HPDE6-E6E7 (cell line): ENCODE measurements at regions not wholly inside any gene's neighbourhood (a gene's known extent, or its start where the extent isn't known, plus 50 kb on each side); places are given as distances from the start of the nearest gene placed in this dataset.

ENCODE experiments used
- DNase-seq: peaks from one replicate; pipeline ENCODE4 v3.0.0; 2011; ENCODE audit warnings: missing footprints; ENCODE audit errors: extremely low spot score

GRCh38 chr12:75908961-75909605, 122.5 kb downstream of the PHLDA1 start:
- DNase-seq, result no peak

DNA sequence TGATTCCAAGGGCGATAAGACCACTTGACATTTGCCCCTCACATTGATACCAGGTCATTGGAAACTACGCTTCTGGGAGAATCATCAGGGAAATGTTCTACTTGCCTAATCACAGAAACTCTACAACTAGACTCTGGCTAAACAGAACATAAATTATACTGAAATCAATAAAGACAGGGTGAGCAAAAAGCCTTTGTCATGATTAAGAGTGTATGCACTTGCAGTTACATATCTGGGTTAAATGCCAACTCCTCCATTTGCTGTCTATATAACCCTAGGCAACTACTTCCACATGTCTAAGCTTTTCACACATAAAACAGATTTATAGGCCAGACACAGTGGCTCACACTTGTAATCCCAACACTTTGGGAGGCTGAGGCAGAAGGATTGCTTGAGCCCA, 125.7 kb downstream of the PHLDA1 start:
- no peak for DNase-seq

GRCh38 chr12:75900781-75901254, 130.8 kb downstream of the PHLDA1 start:
- DNase-seq, result no peak

DNA sequence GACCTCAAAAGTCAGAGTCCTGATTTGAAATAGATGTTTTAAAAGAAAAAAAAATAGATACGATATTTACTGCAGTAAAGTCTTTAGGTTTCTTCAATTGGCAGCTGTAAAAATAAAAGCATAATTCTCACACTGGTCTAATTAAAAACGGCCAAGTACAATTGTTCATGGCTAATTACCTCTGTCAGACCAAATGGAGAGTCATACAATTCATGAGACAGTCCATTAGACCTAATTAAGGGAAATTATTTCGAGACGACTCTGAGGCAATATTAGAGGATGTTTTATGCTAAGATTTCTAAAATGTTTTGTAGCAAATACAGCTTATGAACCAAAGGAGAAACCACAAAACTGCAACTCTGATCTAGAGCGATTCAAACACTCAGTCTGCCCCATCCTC, 131.3 kb downstream of the PHLDA1 start:
- no peak for DNase-seq

DNA sequence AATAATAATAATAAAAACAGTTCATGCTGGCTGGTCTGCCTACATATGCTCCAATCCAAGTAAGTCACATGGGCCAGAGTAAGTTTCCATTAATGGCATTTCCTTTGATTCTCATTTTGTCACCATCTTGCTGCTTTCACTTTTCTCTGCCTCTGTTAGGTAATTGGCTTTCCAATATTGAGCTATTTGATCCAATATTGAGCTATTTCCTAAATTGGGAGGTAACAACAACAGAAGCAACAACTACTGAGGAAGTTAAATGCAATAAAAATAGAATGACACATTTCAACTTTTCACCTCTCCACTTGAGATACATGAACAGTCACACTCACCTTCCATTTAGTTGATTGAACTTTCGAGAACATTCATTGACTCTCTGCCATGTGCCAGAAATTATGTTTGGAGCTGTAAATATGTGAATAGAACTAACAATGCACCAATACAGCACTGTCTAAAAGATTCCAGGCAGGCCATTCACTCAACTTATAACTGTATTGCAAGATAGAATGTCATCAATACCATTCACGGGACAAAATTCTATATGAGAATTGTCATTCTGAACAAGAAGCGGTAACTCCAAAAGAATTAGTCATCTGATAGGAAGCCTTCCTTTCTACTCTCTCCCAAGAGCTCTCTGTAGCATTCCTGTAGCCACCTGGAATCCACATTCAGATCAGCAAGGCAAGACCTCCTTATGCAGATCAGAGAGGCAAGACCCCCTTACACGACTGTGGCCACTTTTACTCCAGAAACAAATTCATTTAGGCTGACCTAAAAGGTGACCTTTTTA, 136.4 kb downstream of the PHLDA1 start:
- no peak for DNase-seq

DNA sequence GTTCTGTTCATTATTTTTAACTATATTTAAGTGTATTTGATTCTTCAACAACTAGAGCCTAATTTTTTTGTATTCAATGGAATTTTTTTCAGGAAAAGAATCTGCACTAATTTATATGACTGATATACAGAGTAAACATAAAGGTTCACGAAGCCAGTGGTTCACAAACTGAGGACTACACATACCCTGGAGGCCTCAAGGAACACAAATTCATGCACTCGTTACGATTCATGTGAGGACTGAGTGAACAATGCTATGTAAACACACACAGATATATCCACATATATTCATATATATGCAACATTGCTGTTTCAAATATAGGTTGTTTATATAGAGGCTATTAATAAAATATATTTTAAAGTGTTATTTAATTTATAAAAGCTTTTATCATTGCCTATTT, 137.8 kb downstream of the PHLDA1 start:
- no peak for DNase-seq

DNA sequence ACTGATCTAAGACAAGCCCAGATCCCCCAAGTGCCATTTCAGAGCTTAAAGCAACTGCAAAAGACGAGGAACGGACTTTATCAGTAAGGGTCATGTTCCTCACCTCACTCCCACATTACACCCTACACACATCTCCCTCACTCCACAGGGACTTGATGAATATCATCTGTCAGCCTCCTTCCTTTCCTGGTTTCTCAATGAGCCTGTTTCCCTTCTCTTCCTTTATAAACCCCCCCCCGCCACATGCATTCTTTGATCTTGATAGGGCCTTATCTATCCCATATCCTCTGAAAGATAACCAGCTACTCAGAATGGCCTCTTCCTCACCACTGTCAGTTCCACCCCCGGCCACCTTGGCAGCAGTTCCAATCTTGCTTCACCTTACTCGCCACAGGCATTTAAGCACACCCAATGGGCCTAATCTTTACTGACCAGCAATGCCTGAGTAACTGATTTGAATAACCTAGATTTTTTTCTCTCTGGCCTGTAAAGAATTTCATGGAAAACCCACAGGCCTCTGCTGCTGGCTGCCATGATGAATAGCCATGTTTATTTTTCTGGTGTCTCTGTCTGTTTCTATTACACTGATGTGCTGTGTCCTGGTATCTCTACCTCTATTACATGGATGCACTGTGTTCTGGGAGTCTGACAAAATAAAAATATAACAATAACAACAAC, 138.7 kb downstream of the PHLDA1 start:
- no peak for DNase-seq

GRCh38 chr12:75891072-75891471, 140.5 kb downstream of the PHLDA1 start:
- no peak for DNase-seq

DNA sequence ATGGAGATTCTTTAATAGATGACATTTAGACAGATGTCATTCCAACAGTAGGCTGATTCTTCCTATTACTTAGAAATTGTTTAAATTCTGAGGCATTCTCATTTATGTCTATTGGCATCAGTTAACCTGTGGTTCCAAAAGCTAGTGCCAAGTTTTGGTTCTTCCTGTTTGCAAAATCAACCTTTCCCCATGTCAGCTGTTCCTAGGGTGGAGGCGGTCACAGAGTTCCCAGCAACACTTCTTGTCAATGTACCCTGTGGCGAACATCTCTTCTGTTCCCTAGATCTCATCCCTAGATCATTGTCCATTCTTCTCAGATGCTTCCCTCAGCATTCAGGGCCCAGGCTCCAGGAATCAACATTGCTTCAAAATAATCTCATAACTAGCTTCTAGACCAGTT, 140.9 kb downstream of the PHLDA1 start:
- DNase-seq, result no peak

GRCh38 chr12:75890141-75890540, 141.4 kb downstream of the PHLDA1 start:
- no peak for DNase-seq

DNA sequence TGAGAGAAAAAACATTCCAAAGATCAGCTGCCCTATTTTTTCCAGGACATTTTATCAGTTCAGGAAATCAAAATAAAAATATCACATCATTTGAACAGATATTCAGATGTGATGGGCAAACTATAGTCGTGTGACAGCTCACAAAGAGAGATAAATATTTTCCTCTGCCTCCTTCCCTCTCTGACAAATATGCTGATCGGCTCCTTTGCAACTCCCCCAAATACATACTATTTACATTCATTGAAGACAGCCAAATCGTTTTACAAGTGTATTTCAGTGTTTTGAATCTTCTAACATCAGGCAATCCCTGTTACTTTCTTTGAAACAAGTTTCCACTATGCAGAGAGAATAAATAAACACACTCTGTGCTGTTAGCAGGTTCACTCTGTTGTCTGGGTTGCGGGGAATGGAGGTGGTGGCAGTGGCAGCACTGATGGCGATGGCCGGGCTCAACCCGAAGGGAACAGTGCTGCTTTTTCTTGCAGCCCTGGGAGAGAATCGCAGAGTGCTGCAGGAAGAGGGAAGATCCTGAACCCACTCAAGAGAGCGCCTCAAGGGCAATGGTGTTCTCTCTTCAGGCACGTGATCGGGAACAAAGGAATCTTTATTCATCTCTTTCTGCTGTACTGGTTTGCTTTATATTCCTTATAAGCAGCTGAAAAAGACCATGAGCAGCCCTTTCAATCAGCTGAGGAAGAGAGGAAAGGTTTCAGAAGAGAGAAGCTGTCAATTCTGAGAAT, 142.5 kb downstream of the PHLDA1 start:
- DNase-seq, result no peak

GRCh38 chr12:75888399-75888798, 143.2 kb downstream of the PHLDA1 start:
- no peak for DNase-seq

DNA sequence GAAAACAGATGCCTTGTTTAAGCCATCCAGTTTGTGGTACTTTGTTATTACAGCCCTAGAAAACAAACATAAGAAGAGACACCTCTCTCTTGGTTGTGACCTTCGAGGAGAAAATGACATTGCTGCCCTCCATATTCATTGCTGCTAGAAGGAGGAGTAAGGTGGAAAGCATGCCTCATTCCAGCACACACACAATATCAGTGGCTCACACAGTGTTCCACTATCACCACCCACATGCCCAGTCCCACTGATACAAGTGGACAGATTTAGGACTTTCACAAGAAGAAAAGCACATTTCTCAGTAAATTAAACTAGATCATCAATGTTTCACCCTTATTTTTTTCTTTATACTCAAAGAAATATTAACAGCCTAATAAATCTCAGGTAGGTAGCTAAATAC, 143.6 kb downstream of the PHLDA1 start:
- DNase-seq, result no peak

GRCh38 chr12:75884465-75884985, 147.1 kb downstream of the PHLDA1 start:
- no peak for DNase-seq

GRCh38 chr12:75883241-75883640, 148.3 kb downstream of the PHLDA1 start:
- DNase-seq, result no peak

DNA sequence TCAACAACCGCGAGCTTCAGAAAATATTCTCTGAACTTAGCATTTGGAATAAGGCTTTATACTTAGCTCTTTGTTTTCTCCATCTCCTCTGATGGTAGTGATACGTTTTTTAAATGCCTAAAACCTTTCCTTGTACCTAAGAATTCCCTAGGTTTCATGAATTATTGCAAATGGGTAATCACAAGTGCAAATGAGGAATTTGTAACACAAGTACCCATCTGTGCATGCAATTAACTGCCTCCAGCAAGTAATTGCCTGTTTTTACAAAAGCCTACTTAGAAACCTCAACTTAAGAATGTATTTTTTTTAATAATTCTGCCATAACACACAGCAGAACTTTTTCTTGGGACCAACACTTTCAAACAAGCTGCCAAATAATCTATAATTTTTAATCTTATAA, 149.2 kb downstream of the PHLDA1 start:
- no peak for DNase-seq

GRCh38 chr12:75881920-75882319, 149.7 kb downstream of the PHLDA1 start:
- no peak for DNase-seq

GRCh38 chr12:75877763-75878621, 153.6 kb downstream of the PHLDA1 start:
- peak; percentile 49 for DNase-seq

DNA sequence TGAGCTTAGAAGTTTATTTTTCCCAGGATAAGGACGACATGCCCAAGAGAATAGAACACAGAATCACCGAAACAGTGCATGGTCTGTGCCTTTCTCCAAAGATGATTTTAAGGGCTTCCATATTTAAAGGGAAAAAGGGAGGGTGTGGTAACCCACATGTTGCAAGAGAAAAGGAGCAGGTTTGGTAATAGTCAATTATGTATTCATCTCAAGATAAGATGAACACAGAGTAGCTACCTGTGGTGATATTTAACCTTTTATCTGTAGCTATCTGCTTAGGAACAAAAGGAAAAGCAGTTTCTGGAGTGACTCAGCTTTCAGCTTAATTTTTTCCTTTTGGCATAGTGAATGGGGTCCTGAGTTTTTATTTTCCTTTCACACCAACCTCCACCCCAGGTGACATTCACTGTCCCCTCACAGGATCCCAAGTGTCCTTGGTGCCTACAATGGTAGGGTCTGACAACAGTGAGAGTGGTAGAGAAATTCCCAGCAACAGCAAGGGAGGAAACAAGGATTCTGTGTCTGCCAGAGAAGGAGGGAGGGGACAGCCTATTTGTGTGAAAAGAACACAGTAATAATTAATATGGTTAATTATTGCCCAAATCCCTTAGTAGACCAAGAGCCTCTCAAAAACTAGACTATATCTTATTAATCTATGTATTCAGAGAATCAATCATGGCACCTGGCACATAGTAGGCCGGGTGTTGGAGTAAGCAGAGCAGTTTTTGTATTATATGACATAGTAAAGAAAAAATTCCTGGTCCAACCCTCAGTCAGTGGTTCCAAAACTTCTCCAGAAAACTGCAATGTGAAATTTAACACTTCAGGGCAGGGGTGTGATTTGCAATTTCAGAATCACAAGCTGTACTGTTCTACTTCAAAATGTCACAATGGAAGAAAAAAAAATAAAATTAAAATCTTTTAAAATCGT, 154.5 kb downstream of the PHLDA1 start:
- DNase-seq, result no peak

DNA sequence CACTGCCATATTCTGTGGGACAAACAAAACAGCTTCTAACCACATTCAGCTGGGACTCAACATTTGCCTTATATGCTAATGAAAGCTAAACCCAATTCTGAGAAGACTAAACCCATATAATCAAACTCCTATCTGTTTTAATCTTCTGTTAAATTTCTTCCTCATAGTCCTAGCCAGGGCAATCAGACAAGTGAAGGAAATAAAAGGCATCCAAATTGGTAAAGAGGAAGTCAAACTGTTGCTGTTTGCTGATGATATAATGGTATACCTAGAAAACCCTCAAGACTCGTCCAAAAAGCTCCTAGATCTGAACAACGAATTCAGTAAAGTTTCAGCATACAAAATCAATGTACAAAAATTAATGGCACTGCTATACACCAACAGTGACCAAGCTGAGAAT, 157.1 kb downstream of the PHLDA1 start:
- DNase-seq, result no peak
